DMS153 (cell line): ENCODE measurements at regions not wholly inside any gene's neighbourhood (a gene's known extent, or its start where the extent isn't known, plus 50 kb on each side); places are given as distances from the start of the nearest gene placed in this dataset.
"Not testable (repeated sequence)": the region's sequence is repeated elsewhere in the genome, so short reads cannot be mapped to it uniquely, and the experiment has no call there.

Experiments used
- DNase-seq: peaks from one replicate; lab custom pipeline; 2025; lab: John Stamatoyannopoulos, UW

DNA sequence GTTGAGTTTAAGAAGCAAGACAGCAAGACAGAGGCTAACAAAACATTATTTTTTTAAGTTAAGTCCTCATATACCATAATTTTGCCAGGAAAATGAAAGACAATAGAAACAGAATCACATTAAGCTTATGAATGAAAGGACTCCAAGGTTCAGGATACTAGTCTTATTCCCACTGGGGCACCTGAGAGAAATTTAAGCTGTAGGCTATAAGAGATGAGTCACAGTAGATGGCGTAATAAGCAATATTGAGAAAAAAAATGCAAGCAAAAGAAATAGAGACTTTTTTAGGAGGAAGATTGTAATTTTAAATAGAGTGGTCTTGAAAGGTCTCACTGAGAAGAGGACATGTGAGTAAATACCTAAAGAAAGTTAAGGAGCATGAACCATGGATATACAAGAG lies 57.1 kb upstream of the KIF2B start:
- DNase-seq, result no peak

GRCh38 chr17:53765129-53765528 lies 57.6 kb upstream of the KIF2B start:
- no peak for DNase-seq

DNA sequence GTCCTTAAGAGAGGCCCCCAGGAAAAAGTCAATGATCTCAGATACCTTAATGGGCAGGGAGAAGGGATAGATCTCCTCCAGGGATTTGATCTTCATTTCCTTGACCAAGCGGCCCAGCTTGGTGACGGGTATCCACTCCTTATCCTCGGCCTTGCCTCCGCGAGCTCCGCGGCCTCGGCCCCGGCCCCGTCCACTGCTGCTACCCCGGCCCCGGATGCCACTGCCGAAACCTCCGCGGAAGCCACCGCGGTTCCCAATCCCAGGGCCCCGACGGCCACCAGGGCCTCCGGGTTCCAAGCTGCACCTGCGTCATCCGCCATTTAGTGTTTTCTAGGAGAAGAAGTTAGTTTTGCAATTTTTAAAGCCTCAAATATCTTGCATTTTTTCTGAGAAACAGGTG lies 65.2 kb upstream of the KIF2B start:
- DNase-seq, result no peak

DNA sequence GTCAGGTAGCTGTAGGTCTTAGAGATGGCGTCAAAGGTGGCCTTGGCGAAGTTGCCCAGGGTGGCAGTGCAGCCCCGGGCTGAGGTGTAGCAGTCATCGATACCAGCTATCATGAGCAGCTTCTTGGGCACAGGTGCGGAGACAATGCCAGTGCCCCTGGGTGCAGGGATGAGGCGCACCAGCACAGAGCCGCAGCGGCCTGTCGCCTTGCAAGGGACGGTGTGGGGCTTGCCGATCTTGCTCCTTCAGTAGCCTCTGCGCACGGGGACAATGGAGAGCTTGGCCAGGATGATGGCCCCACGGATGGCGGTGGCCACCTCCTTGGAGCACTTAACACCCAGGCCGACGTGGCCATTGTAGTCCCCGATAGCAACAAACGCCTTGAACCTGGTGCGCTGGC lies 65.6 kb upstream of the KIF2B start:
- DNase-seq, result not testable (repeated sequence)

- DNase-seq, result no peak
Measured at GRCh38 chr17:53749178-53749577, 73.5 kb upstream of the KIF2B start.

- DNase-seq, result not testable (repeated sequence)
Measured at GRCh38 chr17:53748159-53748820, 74.4 kb upstream of the KIF2B start.

GRCh38 chr17:53740312-53740711 lies 82.4 kb upstream of the KIF2B start:
- no peak for DNase-seq

GRCh38 chr17:53736516-53737240 lies 86.0 kb upstream of the KIF2B start:
- DNase-seq, result no peak

DNA sequence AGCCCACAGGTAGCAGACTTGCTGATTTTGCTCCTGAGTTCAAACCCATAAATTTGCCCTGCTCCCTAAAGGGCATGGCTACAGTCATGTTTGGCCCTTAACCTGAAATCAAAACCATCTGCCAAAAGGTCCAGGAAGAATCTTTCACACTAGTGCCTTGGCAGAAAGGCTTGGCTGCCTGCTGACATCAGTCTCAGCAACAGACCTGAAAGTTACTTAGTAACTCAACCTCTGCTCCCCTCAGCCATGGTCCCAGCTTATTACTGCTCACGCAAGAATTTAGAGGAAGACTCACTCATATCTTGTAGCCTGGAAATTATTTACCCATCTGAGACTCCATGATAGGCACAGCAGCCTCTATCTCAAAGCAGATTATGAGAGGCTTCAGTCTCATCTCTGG lies 98.0 kb upstream of the KIF2B start:
- no peak for DNase-seq

GRCh38 chr17:53722407-53722806 lies 100.3 kb upstream of the KIF2B start:
- no peak for DNase-seq

GRCh38 chr17:53721101-53721500 lies 101.6 kb upstream of the KIF2B start:
- DNase-seq, result no peak

DNA sequence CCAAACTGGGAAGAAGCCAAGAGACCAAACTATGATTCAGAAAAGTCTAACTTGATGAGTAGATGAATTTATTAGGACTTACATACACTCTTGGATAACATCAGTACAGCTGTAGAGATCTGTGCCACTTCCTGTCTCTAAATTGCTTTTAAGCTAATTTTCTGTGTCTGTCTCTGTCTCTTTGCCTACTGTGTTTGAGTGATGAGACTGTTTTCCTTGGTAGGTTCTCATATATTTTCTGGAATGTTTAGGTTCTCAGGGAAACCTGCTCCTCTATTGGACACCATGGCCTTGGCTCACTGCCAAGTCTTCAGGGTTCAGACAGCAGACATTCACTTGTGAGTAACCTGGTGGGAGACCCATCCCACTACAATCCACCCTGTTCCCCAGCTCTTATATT lies 103.5 kb upstream of the KIF2B start:
- no peak for DNase-seq

GRCh38 chr17:53707566-53707965 lies 115.2 kb upstream of the KIF2B start:
- DNase-seq, result no peak

DNA sequence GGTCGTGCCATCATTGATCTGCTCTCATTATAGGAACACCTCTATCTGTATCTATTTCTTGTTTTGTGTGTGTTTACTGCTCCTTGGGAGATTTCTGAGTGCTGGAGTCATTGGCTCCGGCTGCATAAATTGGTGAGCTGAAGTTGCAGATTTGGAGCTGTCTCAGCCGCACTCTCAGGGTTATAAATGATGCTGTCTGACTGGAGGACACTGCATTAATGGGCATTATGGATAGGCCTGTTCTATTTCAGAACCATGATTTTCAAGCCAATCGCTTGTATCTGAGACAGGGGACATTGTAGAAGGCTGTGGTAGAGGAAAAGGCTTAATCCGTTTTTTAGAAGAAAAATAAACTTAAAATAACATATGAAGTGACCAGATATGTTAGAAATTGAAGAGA lies 126.4 kb upstream of the KIF2B start:
- no peak for DNase-seq

- no peak for DNase-seq
Measured at GRCh38 chr17:53687324-53687723, 135.4 kb upstream of the KIF2B start.

DNA sequence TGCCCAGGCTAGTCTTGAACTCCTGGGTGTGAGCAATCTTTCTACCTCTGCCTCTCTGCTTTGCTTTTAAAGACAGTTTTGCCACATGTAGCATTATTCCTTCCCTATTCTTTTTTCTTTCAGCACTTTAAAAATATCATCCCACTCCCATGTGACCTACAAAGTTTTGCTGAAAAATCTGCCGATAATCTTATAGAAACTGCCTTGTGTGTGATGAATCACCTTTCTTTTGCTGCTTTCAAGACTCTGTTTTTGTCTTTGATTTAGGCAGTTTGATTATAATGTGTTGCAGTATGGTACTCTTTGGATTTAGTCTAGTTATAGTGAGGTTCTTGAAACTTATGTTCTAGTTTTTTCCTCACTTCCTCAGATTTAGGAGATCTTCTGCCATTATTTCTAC lies 142.0 kb upstream of the KIF2B start:
- no peak for DNase-seq

DNA sequence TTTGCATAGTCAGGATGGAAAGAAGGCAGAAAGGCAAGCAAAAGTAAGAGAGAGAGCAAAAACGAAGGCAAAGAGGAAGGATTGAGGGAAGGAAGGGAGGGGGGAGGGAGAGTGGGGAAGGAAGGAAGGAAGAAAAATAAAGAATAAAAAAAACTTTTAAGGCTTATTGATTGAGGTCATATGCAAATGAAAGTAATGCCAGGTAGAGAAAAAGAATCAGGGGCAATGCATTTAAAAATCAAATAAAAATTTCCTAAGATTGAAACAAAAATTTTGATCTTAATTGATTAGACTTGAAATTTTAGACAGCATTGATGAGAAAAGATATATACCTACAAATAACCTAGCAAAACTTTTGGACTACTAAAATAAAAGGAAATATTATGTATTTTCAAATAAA lies 153.9 kb upstream of the KIF2B start:
- DNase-seq, result no peak

GRCh38 chr17:53662608-53663007 lies 160.1 kb upstream of the KIF2B start:
- no peak for DNase-seq

DNA sequence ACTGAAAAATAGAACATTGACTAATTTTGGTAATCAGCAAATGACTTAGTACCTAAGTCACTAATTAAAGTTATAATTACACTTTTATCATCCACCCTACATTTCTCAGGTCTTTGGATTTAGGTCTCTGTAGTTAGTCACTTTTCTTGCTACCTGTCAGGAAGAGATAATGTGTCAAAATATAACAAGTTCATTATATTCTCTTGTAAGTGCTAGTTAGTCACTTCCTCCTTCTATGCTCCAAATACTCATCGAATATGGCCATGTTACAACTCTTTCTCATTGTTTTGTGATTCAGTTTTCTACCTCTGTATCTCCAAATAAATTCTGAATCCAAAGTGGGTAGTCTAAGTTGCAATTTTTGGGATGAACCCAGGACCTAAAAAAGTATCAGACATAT lies 163.5 kb upstream of the KIF2B start:
- no peak for DNase-seq

DNA sequence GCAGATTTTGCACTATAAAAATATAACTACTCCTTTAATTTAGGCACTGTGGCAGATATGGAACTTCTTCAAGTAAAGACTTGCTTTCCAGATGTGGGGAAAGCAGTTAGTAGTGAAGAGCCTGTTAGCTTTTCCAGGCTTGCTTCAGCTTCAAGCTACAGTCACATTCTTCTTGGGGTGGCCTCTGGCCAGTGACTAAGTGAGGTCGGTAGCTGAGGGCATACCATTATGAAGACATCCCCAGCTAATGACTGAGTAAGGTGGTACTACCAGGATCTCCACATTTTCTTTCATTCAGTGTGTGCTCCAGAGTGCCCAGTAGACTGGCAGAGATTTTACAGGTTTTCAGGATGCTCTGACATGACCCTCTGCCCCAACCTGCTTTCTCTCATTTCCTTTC lies 167.1 kb upstream of the KIF2B start:
- no peak for DNase-seq

DNA sequence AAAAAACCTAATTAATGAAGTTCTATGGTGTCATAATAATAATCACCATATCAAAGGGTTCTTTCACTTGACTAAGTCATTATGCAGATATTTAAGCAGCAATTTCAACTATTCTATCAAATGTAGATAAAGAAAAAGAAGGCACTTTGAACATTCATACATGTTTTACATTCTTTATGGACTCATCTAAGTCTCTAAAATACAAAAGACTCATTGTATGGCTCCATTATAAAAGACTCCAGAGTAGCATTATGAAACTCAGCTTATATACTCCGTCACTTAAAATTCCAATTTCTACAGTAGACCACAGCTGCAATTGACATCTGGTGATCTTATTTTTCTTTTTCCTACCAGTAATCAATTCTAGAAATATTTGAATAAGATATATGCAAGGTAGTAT lies 173.5 kb upstream of the KIF2B start:
- DNase-seq, result no peak

GRCh38 chr17:53646835-53647234 lies 175.9 kb upstream of the KIF2B start:
- DNase-seq, result no peak

- DNase-seq, result no peak
Measured at GRCh38 chr17:53640808-53641207, 181.9 kb upstream of the KIF2B start.

- no peak for DNase-seq
Measured at GRCh38 chr17:53635444-53635843, 187.3 kb upstream of the KIF2B start.
